CD4-positive, alpha-beta T cell treated with Interferon gamma for 1 hour (primary cell): ENCODE measurements at regions not wholly inside any gene's neighbourhood (a gene's known extent, or its start where the extent isn't known, plus 50 kb on each side); places are given as distances from the start of the nearest gene placed in this dataset.

Experiments used
- DNase-seq: peaks from one replicate; pipeline ENCODE4 v3.0.0-alpha.2; 2020

DNA sequence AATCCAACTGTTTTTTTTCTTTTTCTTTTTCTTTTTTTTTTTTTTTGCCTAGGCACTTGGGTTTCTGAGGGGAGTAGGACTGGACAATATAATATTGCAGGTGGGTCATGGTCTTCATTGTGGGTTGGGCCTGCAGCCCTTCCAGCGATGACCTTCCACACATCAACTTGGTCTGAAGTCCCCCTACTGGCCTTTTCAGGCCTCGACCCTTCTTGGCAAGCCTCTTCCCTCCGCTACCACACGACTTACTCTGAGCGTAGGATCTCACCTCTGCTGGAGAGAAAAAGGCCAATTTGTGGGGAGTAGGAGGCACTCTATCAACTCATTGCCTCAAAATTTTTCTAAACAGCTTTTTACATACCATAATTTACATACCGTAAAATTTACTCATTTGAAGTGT is 51.1 kb upstream of the GRIK3 start:
- no peak for DNase-seq

DNA sequence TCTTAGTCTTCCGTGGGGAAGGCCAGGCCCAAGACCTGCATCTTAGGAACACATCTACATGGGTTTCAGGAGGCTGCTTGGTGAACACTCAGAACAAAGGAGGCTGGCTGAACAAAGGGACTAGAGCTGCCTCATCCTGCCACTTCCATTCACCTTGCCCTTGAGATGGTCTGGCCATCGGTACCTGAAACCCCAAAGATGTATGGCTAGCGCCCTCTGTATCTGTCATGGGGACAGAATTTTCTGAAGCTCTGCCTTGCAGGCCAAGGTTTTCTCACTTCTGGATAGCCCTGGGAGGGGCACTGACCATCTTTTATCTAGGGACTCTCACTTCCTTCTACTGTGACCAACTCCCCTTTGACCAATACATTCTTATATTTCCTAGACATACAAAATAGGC is 55.4 kb upstream of the GRIK3 start:
- no peak for DNase-seq

DNA sequence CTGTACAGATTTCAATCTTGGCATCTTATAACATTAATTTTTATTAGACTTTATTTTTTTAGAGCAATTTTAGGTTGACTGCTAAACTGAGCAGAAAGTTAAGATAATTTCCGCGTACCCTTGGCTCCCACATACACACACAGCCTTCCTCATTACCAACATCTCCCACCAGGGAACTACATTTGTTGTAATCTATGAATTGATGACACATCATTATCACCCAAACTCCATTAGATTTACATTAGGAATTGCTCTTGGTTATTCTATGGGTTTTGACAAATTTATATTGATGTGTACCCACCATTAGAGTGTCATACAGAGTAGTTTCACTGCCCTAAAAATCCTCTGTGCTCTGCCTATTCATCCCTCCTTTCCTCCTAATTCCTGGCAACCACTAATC is 56.4 kb upstream of the GRIK3 start:
- DNase-seq = no peak

DNA sequence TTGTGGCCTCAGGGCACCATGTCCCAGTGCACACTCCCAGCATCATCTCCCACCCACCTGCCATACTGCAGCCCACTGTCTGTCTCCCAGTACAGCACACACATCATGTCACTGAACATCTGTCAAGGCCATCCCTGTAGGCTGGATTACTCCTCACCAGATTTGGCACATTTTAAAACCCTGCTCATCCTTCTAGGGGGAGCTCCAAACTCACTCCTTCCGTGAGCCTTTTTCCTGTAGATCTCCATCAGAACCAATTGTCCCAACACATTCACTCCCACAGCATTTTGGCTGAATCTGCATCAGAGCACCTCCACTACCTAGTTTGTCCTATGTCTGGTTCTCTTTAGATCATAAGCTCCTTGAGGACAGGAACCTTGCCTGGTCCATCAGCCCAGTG is 58.6 kb upstream of the GRIK3 start:
- DNase-seq = no peak

DNA sequence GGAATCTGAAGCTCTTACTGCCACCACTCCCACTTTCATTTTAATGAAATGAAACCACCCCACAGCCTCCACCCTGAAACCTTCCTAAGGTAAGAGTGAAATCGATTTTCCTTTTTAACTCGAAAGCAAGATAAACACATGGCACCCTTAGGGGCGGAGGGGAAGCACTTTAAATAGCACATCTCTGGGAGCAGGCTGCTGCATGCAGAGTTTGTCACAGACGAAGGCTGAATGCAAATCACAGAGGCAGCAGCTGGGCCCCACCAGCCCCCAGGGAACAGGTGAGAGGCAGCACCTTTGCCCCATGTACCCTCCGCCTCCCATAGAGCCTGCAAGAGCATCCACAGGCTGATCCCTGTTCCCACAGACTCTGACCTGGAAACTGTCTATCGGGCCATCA is 60.0 kb upstream of the GRIK3 start:
- no peak for DNase-seq

DNA sequence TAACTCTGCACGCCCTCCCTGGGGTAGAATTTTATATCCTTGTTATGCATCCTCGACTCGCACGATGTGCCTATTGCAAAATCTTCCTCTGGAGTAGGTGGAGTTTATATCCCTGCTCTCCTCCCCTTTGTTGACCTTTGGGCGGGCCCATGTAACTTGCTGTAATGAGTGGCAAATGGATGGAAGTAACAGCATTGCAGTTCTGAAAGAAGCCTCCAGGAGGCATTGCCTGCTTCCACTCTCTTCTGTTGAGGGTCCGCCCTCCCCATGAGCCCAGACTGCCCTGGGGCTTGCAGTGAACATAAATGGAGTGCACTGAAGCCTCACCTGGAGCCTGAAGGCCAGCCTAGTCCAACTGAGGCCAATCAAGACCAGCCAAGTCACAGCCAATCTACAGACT is 62.2 kb upstream of the GRIK3 start:
- DNase-seq = no peak

DNA sequence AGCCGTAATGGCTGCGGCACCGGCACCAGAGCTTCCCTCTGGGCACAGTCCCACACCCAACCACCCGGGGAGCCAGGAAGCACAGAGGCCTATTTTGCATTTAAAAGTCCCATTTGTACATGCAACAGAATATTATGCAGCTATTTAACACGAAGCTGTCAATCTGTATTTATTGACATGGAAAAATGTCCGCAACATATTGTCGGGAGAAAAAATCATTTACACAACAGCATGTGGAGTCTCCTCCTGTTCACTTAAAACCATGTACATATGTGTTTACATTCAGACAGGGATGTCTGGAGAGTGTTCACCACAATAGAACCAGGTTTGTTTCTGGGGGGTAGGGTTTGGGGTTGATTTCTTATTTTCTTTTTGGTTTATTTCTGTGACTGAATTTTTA is 63.4 kb upstream of the GRIK3 start:
- no peak for DNase-seq

DNA sequence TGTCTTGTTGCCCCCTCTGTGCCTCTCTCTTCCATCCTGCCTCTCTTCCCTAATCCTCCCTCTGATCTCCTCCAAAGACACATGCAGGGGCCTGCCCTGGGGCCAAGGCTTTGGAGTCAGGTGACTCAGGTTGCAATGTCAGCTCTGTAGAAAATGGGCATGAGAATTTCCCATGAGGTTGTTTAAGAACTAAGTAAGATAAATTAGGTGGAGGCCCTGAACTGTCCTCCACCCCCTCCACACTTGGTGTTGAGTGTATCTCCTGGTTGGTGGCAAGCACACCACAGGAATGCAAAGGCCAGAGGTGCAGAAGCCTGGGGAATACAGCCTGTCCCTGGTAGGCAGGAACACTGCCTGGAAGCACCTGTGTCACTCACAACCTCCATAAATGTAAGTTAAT is 63.9 kb upstream of the GRIK3 start:
- no peak for DNase-seq

DNA sequence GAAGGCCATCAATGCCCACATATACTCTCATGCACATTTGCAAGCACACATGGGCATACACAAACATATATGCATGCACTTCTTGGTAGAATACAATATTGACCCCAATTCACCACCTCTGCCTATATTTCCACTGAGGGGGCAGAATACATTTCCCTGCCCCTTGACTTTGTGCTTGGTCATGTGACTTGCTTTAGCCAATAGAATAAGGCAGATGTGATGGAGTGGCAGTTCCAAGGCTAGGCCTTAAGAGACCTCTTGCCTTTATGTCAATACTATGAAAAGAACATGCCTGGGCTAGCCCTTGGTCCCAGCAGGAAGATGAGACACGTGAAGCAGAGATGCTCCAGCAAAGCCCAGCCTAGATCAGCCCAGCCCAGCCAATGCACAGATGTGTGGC is 66.0 kb upstream of the GRIK3 start:
- no peak for DNase-seq

DNA sequence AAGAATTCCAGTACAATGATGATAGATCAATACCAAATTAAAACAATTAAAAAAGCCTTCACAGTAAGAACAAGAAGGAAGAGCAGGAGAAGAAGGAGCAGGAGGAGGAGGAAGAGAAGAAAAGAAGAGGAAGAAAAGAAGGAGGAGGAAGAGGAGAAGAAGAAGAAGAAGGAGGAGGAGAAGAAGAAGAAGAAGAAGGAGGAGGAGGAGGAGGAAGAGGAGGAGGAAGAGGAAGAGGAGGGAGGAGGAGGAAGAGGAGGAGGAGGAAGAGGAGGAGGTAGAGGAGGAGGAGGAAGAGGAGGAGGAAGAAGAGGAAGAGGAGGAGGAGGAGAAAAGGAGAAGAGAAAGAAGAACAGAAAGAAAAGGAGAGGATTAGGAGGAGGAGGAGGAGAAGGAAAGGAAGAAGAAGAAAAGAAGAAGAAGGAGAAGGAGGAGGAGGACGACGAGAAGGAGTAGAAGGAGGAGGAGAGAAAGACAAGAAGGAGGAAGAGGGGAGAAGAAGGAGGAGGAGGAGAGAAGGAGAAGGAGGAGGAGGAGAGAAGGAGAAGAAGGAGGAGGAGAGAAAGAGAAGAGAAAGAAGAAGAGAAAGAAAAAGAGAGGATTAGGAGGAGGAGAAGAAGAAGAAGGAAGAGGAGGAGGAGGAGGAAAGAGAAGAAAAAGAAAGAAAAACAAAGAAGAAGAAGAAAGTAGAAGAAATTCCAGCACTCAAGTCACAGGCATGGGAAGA is 68.5 kb upstream of the GRIK3 start:
- DNase-seq = no peak

DNA sequence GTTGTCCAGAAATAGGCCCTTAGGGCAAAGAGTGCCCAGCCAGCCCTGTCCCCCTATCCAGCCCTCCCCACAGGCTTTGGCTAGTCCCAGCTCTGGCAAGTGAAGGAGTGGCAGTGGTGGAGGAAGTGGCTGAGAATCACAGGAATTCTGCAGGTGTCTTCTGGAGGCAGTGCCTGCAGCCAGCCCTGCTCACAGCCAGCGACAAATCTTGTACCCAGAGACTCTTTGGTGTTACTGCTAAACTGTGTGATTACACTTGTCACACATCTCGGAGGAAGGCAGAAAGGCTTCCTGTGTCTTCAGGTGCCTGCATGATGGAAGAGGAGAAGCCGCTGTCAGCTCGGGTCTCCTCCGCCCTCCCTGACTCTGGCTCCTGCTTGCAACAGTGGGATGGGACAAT is 71.6 kb upstream of the GRIK3 start:
- no peak for DNase-seq

DNA sequence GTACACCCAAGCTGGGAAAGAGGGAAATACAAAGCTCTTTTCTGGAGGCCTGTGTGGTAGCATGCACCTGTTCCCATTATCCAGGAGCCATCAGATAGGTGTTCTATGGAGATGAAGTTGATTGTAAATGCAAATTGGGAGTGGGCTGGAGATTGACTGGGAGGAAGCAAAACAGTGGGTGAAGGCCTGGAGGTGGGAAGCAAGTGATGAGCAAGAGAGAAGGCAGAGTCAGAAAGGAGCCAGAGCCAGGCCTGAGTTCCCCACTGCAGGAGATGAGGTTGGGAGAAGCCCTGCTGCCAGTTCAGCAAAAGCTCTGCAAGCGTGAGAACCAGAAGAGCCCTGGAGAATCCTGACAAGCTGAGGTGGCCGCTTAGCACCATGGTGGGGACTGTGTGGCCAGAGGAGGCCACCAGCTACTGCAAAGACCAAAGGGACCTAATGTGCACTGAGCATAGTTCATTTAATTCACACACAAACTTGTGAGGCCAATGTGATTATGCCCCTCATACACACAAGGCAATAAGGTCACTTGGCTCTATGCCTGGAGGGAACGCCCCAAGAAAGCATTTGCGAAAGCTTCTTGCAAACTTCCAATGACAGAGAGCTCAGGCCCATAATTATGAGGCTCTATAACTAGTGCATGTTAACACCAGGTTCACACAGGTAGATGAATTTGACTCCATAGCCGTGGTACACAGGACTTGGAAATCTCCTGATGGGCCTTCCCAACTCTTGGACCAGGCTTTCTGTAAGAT is 73.0 kb upstream of the GRIK3 start:
- no peak for DNase-seq

DNA sequence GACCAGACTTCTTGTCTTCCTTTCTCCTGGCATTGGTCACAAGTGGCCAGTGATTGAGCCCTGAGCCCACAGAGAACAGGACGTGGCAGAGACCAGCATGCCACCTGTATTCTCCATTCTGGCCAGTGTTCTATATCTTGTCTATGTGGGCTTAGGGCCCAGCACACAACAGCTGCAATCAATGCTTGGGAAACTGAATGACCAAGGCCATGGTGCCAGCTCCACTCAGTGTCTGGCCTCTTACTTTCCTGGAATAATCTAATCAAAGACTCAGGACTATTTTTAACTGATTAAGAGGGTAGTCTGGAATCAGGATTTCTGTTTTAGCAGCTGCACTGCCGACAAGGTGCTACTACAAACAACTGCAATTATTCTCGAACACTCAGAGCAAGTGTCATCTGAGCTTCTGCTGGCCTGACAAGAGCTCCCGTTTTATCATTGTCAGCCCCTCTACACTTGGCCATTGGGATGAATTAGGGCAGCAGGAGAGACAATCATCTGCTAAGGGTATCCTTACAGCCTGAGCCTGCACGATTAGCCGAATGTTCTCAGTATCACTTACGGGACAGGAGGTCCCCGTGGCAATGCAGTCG is 74.4 kb upstream of the GRIK3 start:
- DNase-seq = no peak

DNA sequence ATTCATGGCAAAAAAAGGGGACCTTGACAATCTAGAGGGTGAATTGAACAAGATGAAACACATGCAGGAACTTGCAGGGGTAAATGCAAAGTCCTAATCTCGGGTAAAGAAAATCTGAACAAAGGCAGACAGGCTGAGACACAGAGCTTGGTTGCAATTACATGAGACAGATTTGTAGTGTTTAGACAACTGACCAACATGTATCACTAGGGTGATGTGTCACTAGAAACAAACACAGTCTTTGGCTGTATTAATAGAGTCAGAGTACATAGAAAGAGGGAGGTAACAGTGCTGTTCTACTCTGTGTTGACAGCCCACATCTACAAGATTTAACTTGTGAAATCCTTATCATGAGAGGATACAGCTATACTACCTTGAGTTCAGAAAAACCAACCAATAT is 78.1 kb upstream of the GRIK3 start:
- no peak for DNase-seq

DNA sequence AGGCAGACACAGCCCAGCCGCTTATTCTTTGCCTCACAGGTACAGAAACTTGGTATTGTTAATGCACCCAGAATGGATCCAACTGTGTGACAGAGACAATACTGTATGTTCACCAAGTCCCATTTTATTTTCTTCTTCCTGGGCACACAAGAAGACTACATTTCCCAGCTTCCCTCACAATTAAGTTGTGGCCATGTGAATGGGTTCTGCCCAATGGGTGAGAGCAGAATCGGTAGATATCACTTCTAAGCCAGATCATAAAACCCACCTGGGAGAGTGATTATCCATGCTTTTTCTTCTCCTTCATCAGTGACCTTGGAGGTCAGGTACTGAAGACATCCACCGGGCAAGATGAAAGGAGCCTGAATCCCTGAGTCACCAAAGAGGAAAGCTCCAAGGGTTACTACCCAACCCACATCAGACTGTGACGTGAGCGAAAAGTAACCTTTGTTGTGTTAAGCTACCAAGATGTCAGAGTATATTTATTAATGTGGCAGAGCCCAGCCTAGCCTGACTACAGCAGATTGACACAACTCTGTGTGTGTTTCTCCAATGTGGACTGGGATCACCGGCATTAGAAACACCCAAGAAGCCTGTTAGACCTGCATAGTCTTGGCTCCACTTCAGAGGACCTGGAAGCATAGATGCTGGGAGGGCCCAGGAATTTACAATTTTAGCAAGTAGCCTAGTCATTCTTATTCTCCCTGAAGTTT is 79.1 kb upstream of the GRIK3 start:
- DNase-seq = no peak

DNA sequence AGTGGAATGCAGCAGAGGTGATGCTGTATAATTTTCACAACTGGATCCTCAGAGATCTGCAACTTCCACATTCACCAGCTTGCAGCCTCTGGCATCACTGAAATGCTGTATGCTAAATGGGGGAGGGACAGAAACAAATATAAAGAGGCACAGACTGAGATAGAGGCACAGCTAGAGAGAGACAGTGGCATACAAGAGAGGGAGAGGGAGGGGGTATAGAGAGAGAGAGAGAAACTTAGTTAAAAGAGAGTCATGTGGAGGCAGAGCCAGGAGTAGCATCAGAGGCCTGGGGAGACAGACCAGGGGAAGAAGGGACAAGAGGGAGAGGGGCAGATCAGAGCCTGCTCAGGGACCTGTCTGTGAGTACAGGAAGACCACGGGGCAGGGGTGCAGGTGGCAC is 84.5 kb upstream of the GRIK3 start:
- DNase-seq = no peak

DNA sequence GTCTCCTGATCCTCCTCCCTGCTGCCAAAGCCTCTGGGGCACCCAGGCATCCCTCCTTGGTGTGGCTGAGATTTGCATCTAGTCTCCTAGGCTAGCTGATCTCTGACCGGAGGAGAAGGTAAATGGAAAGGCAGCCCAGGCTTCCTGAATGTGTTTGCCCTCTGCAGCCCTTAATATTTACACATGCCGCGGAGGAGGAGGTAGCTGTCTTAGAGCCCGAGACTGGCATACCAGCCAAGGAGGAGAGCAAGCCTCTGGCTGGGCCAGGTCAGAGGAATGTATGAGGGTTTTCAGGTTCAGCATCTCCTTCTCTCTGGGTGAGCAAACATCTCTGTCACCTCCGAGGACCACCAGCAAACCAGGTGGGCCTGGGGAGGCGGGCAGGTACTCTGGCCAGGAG is 86.0 kb upstream of the GRIK3 start:
- DNase-seq = no peak

DNA sequence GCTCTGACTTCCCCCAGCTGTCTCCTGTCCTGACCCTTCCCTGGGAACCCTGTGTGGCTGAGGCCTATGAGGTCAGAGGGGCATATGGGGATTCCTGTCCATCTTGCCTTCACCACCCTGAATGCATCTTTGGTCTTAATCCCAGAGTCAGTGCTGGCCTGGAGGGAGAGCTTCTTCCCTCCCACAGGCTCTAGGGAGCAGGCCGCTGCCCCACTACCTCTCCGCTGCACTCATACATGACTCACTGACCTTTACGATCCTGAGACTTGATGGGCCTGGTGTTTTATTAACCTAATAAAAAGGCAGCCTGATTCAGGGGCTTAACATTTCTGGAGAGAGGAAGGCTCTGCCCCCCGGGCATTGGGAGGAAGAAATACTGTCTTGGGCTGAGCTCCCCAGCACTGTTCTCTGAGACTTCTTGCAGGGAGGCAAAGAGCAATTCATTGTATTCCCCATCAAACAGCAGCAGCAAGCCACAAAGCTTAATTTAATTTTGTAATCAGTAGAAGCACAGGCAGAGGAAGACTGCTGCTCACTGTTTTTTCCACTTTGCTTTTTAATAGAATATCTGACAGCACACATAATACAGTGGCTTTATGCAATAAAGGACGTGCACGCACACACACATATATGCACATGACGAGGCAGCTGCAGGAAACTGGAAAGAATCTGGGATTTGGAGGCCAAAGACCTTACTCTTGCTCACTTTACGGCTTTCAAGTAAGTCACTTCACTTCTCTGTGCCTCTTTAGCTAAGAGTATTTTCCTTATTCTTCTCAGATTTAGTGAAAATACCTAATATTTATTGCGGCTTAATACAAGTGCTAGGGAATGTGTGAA is 89.2 kb upstream of the GRIK3 start:
- no peak for DNase-seq

DNA sequence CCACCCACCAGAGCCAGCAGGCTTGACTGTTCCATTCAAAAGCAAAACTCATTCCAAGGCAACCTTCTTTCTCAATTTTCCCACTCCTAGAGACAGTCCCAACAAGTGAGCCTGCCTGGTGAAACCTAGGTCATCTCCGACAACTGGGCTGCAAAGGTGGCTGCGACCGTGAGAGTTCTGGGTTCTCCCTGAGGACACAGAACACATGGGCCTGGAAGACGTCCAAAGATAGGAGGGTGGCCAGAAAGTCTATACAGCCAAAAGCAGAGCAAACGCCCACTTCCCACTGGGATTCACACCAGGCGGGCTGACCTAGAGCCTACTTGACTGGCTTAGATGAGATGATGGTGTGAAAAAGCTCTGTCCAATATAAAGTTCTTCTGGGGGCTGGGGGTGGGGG is 90.2 kb upstream of the GRIK3 start:
- DNase-seq = no peak

DNA sequence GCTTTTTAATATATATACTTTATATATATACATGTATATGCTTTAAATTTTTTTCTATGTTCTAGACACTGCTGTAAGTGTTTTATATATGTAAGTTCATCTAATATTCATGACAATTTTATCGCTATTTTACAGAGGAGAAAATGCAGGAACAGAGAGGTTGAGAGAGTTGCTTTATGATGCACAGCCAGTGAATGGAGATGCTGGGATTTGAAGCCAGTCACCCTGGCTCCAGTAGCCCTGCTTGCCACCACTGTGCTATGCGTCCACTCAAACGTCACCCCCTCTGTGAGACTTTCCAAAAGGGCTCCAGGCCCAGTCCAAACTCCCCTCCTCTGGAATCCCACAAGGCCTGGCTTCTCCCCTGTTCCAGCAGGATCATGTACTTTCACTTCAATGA is 91.0 kb upstream of the GRIK3 start:
- DNase-seq = no peak

DNA sequence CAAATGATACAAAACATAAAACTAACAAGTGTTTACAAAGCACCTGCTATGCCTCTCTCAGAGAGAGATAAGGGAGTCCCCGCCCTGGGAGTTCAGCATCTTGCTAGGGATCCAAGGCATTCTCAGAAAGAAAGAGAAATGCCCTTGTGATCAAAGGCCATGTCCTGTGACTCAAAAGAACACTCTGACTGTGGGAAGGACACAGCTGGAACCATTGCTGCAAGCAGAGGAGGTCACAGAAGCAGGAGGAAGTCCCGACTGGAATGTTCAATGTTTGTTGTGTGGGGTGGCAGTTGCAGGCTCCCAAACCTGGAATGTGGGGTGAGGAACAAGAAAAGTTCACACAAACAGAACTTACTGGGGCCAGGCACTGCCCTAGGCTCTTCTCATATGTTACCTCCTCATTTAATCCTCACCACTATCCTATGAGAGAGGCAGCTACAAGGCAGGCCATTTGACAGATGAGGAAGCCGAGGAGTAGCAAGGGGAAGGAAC is 93.0 kb upstream of the GRIK3 start:
- no peak for DNase-seq

DNA sequence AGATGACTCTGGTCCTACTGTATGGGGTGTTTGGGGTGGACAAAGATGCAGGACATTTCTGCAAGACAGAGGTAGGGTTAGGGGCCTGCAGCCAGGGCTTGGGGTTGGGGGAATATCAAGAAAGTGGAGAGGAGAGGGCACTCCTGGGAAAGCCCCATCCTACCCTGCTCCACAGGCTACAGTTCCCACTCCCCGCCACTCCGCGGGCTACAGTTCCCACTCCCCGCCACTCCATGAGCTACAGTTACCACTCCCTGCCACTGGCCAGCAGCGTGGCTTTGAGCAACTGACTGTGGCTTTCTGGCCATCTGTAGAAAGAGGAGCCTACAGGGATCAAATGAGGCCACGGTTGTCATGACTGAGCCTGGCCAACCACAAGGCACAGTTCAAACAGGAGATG is 93.8 kb upstream of the GRIK3 start:
- DNase-seq = no peak
